ENCODE measurements at regions not wholly inside any gene's neighbourhood (a gene's known extent, or its start where the extent isn't known, plus 50 kb on each side); places are given as distances from the start of the nearest gene placed in this dataset.

DNA sequence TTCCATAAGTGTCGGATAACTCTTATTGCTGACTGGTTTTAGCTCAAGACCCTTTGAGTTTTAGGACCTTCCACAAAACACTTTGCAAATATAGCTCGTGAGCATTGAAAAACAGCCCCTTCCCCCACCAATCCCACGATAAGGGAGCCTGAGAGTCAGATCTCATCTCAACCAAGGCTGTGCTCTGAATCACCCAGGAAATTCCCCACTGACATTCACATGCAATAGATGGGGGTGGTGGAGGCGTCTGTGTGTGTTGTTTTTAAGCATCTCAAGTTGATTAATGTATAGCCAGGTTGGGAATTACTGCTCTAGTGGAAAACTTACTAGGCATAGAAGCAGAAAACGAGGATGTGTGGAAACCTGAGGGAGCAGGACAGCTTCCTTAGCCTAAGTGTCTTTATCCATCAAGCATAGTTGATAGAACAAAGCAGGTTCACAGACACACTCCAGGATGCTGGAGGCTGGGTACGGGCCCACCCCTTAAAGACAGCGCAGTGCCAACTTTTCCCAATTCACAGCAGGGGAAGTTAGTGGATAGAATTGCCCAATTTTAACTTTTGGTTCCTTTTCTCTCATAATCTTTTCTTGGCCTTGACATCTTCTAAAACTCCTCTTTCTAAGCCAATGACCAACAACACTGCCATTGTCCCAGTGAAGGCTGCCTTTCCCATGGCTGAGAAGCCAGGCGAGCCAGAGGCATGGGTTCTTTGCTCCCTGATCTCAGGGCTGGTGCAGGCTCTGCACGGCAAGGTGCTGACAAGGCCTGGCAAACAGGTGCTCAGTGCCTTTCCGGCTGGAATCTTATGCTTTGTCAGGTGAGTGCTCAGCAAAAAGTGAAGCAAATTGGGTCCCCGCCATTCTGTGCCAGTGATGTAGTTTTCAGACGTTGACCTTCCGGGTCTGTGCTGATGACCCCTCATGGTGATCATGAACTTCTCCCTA is 98.5 kb upstream of the INSIG1 start:
- Histone ChIP-seq H3K4me1 (peaks cover 5% of the 10 kb centered on the region; the same call in 1 of the 2 replicates), H3K4me3 (ENCODE audit: low read depth, low read length) (no peak overlapping the region), H3K9me3 (no peaks in the 10 kb centered on the region), H3K27me3 (replicated peaks; ENCODE audit: control insufficient read depth, insufficient read depth, low read length) (no peaks in the 10 kb centered on the region), H3K36me3 (ENCODE audit: control insufficient read depth, insufficient read depth, low read length) (no peaks in the 10 kb centered on the region)
- H3K36me3 Mint-ChIP-seq (ENCODE audit: insufficient read depth, unreplicated experiment), result no peaks in the 10 kb centered on the region
- CTCF ChIA-PET, result no interaction called here
- POLR2A ChIA-PET, result no interaction called here
- H3K27ac Mint-ChIP-seq (ENCODE audit: unreplicated experiment), result no peak overlapping the region
- no TSS peak for BruUV-seq (replicated peaks)
- no peak for DNase-seq
- TF ChIP-seq, protein P1, sequence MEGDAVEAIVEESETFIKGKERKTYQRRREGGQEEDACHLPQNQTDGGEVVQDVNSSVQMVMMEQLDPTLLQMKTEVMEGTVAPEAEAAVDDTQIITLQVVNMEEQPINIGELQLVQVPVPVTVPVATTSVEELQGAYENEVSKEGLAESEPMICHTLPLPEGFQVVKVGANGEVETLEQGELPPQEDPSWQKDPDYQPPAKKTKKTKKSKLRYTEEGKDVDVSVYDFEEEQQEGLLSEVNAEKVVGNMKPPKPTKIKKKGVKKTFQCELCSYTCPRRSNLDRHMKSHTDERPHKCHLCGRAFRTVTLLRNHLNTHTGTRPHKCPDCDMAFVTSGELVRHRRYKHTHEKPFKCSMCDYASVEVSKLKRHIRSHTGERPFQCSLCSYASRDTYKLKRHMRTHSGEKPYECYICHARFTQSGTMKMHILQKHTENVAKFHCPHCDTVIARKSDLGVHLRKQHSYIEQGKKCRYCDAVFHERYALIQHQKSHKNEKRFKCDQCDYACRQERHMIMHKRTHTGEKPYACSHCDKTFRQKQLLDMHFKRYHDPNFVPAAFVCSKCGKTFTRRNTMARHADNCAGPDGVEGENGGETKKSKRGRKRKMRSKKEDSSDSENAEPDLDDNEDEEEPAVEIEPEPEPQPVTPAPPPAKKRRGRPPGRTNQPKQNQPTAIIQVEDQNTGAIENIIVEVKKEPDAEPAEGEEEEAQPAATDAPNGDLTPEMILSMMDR (IDR thresholded peaks at IDR 0.05; ENCODE audit: insufficient read depth in 1 of 2, low read depth in 1 of 2, low read length in 1 of 2, severe bottlenecking in 1 of 2, unreplicated experiment in 1 of 2), result no peak
- no peaks in the 10 kb centered on the region for H3K9me3 Mint-ChIP-seq (ENCODE audit: unreplicated experiment)
- H3K4me3 Mint-ChIP-seq (ENCODE audit: unreplicated experiment), result no peak overlapping the region
- intact Hi-C loops (cut with micrococcal nuclease; ENCODE audit: unreplicated experiment), result no loop called here
- no peaks in the 10 kb centered on the region for H3K27me3 Mint-ChIP-seq (ENCODE audit: insufficient read depth, unreplicated experiment)
- no peaks in the 10 kb centered on the region for H3K4me1 Mint-ChIP-seq (ENCODE audit: low read depth, unreplicated experiment)

DNA sequence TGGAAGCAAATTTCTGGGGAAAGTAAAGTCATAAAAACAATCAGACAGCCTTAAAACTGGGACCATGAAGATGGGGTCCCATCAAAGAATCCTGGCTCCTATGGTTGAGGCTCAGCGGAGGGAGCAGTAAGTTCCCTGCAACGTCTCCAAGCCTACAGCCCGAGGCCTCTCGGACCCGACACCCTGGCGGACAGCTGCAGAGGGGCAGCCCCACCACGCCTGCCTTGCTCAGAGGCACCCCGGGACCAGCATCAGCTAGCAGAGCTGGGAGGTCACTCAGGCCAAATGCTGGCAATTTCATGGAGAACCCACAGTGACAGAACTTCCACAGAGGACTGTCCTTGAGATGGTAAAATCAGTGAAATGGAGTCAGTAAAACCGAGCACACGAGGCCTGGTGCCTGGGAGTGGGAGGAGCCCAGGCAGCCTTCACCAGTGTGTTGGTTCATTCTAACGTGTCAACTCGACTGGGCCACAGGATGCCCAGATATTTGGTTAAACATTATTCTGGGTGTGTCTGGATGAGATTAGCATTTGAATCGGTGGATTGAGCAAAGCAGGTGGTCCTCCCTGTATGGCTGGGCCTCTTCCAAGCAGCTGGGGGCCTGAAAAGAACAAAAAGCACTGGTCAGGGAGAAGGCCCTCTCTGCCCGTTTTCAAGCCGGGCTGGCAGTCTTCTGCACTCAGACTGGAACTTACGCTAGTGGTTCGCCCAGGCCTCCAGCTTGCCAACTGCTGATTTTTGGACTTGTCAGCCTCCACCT is 96.2 kb upstream of the INSIG1 start:
- H3K4me1 Mint-ChIP-seq (ENCODE audit: low read depth, unreplicated experiment), result peaks cover 6% of the 10 kb centered on the region
- Histone ChIP-seq H3K27me3 (replicated peaks; ENCODE audit: control insufficient read depth, insufficient read depth, low read length) (no peaks in the 10 kb centered on the region), H3K4me1 (peaks cover 5% of the 10 kb centered on the region; the same call in 1 of the 2 replicates), H3K36me3 (ENCODE audit: control insufficient read depth, insufficient read depth, low read length) (no peaks in the 10 kb centered on the region), H3K4me3 (ENCODE audit: low read depth, low read length) (no peak overlapping the region), H3K9me3 (no peaks in the 10 kb centered on the region)
- H3K4me3 Mint-ChIP-seq (ENCODE audit: unreplicated experiment), result no peak overlapping the region
- intact Hi-C loops (cut with micrococcal nuclease; ENCODE audit: unreplicated experiment), result no loop called here
- no peak overlapping the region for H3K27ac Mint-ChIP-seq (ENCODE audit: unreplicated experiment)
- TF ChIP-seq, protein P1 (IDR thresholded peaks at IDR 0.05; ENCODE audit: insufficient read depth in 1 of 2, low read depth in 1 of 2, low read length in 1 of 2, severe bottlenecking in 1 of 2, unreplicated experiment in 1 of 2), result no peak
- POLR2A ChIA-PET, result no interaction called here
- H3K36me3 Mint-ChIP-seq (ENCODE audit: insufficient read depth, unreplicated experiment), result no peaks in the 10 kb centered on the region
- DNase-seq, result no peak
- H3K27me3 Mint-ChIP-seq (ENCODE audit: insufficient read depth, unreplicated experiment), result no peaks in the 10 kb centered on the region
- no TSS peak for BruUV-seq (replicated peaks)
- CTCF ChIA-PET, result no interaction called here
- peaks cover 13% of the 10 kb centered on the region for H3K9me3 Mint-ChIP-seq (ENCODE audit: unreplicated experiment)

DNA sequence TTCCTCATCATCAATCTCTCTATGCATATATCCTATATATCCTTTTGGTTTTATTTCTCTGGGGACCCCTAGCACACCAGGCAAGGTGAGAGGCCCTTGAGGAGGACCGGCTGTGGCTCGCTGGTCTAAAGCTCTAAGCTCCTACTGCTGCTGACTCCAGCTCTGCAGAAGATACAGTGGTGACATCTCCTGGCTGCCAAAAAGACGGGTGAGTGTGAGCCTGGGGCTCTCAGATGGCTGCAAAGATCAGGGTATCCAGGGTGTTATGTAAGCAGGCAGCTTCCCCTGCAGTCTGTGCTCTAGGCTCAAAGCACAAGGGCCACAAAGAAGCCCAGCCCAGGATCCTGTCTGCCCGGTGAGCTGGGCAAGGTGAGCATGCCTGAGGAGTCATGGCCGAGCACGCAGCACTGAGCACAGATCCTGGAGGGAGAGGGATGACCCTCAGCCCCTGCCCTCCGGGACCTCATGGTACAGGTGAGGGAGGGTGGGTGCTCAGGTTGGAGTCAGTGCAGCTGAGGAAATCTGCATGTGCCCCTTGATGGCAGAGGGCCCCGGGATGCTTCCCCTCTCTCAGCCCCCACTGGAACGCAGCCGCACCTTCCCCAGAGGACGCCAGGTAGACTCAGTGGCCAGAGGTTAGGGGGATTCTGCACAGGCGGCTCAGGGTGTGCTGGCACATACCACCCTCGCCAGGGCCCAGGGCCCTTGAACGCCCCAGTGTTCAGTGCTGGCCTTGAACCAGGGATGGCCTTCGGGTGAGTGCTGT is 95.4 kb upstream of the INSIG1 start:
- Histone ChIP-seq H3K9me3 (no peaks in the 10 kb centered on the region), H3K36me3 (ENCODE audit: control insufficient read depth, insufficient read depth, low read length) (no peaks in the 10 kb centered on the region), H3K4me3 (ENCODE audit: low read depth, low read length) (no peak overlapping the region), H3K27me3 (replicated peaks; ENCODE audit: control insufficient read depth, insufficient read depth, low read length) (no peaks in the 10 kb centered on the region), H3K4me1 (peaks cover 5% of the 10 kb centered on the region; the same call in 1 of the 2 replicates)
- BruUV-seq (replicated peaks), result no TSS peak
- Mint-ChIP-seq H3K4me3 (ENCODE audit: unreplicated experiment) (no peak overlapping the region), H3K27ac (ENCODE audit: unreplicated experiment) (no peak overlapping the region), H3K4me1 (ENCODE audit: low read depth, unreplicated experiment) (peaks cover 6% of the 10 kb centered on the region), H3K27me3 (ENCODE audit: insufficient read depth, unreplicated experiment) (no peaks in the 10 kb centered on the region), H3K36me3 (ENCODE audit: insufficient read depth, unreplicated experiment) (no peaks in the 10 kb centered on the region), H3K9me3 (ENCODE audit: unreplicated experiment) (peaks cover 17% of the 10 kb centered on the region)
- intact Hi-C loops (cut with micrococcal nuclease; ENCODE audit: unreplicated experiment), result no loop called here
- ChIA-PET CTCF (no interaction called here), POLR2A (no interaction called here)
- DNase-seq, result no peak
- TF ChIP-seq, protein P1 (IDR thresholded peaks at IDR 0.05; ENCODE audit: insufficient read depth in 1 of 2, low read depth in 1 of 2, low read length in 1 of 2, severe bottlenecking in 1 of 2, unreplicated experiment in 1 of 2), result no peak
